ENCODE measurements at regions not wholly inside any gene's neighbourhood (a gene's known extent, or its start where the extent isn't known, plus 50 kb on each side); places are given as distances from the start of the nearest gene placed in this dataset.

DNA sequence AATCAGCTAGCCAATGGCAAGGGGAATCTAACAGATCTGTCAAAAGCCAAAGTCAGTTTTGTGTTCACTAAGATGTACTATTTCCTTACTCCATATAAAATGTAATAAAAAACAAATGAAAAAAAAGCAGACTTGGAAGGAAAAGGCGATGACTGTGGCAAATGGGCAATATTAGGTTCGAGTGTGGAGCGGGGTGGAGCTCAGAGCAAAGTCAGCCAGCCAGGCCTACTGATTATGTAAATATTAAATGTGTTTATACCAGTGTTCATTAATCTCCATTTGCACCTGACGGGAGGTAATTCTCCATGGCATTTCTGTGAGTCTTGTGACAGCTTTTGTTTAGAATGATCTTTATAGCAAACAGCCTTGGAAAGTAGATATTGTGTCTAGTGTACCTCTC is 96.2 kb upstream of the KCNMB2 start:
- Histone ChIP-seq H3K9me3 (ENCODE audit: low read length) (no peaks in the 10 kb centered on the region), H2AFZ (ENCODE audit: low read depth, low read length) (no peak overlapping the region), H3K27me3 (ENCODE audit: insufficient read depth, low read length) (no peaks in the 10 kb centered on the region), H3K4me1 (ENCODE audit: insufficient read depth, low read length) (peaks cover 2% of the 10 kb centered on the region), H3K4me3 (ENCODE audit: low read length) (no peak overlapping the region), H3K36me3 (ENCODE audit: insufficient read depth, low read length) (no peaks in the 10 kb centered on the region)

DNA sequence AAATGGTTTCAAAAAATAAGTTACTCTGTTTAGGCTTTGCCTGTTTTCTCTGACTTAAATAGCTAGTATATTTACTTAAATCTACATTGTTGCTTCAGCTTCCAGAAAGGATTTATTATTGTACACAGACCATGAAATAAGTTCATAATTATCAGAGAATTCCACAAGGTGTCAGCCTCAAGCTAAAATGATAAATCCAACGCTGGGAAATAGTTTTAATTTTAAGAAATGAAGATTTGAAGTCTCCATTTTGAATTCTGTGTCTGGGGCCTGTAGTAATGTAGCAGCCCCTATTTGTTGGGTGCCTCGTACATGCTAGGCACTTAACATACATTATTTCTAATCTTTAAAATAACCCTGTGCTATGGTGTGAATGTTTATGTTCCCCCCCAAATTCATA is 92.6 kb upstream of the KCNMB2 start:
- H3K4me3 ChIP-seq (ENCODE audit: low read length), result no peak overlapping the region
- peaks cover 2% of the 10 kb centered on the region for H3K4me1 ChIP-seq (ENCODE audit: insufficient read depth, low read length)

DNA sequence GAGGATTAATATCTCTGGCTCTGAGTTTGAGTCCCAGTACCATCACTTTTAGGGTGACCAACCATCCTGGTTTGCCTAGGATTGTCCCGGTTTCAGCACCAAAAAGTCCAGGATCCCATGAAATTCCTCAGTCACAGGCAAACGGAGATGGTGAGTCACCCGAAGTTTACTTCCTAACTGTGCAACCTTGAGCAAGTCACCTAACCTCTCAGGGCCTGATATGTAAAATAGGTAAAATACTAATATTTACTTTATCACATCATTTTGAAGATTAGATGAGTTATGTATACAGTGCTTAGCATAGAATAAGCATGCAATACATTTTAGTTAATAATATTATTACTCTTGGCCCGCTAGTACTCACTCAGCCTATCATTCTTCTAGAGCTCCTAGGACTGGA is 91.1 kb upstream of the KCNMB2 start:
- Histone ChIP-seq H3K4me1 (ENCODE audit: insufficient read depth, low read length) (no peaks in the 10 kb centered on the region), H3K9me3 (ENCODE audit: low read length) (no peaks in the 10 kb centered on the region), H2AFZ (ENCODE audit: low read depth, low read length) (no peak overlapping the region), H3K36me3 (ENCODE audit: insufficient read depth, low read length) (no peaks in the 10 kb centered on the region), H3K4me3 (ENCODE audit: low read length) (no peak overlapping the region), H3K27me3 (ENCODE audit: insufficient read depth, low read length) (no peaks in the 10 kb centered on the region)

More for the DNA sequence above, 92.6 kb upstream of the KCNMB2 start:
- Histone ChIP-seq H3K27me3 (ENCODE audit: insufficient read depth, low read length) (no peaks in the 10 kb centered on the region), H3K36me3 (ENCODE audit: insufficient read depth, low read length) (no peaks in the 10 kb centered on the region), H3K9me3 (ENCODE audit: low read length) (no peaks in the 10 kb centered on the region), H2AFZ (ENCODE audit: low read depth, low read length) (no peak overlapping the region)

DNA sequence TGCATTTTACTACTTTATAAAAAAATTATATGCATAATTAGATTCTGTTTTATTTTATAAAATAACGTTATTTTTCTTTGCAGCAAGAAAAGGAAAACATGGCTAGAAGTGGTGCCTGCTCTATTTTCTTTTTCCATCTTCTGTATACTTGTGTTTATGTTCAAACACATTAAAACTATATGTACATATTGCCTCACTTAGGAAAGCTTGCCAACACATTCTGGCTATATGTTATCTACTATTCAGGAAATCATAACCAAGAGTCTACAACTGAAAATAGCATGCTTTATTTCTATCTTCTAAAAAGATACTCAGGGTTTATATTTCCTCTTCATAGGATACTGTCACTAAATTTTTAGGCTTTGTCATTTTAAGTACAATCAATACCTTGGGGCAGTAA is 90.2 kb upstream of the KCNMB2 start:
- Histone ChIP-seq H3K4me1 (ENCODE audit: insufficient read depth, low read length) (no peaks in the 10 kb centered on the region), H3K36me3 (ENCODE audit: insufficient read depth, low read length) (no peaks in the 10 kb centered on the region), H3K9me3 (ENCODE audit: low read length) (no peaks in the 10 kb centered on the region), H3K4me3 (ENCODE audit: low read length) (no peak overlapping the region), H2AFZ (ENCODE audit: low read depth, low read length) (no peak overlapping the region), H3K27me3 (ENCODE audit: insufficient read depth, low read length) (no peaks in the 10 kb centered on the region)

DNA sequence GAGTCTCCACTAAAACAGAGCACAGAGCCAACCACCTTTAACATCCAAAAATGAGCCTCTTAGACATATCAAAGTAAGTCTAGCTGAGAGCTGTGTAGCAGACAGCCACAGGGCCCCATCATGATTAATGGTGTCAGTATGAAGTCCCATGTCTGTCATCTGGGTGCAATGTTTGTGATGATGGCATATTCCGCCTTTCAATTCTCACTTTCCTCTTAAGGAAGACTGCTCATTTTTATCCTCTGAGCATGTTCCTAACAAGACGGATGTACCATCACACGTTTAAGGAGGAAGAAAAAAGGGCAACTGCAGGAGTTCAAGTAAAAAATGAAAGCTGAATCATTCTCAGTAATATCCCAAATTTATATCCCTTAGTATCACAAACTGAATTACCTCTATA is 85.8 kb upstream of the KCNMB2 start:
- Histone ChIP-seq H3K4me3 (ENCODE audit: low read length) (no peak overlapping the region), H3K4me1 (ENCODE audit: insufficient read depth, low read length) (peaks cover 11% of the 10 kb centered on the region), H3K36me3 (ENCODE audit: insufficient read depth, low read length) (no peaks in the 10 kb centered on the region), H3K27me3 (ENCODE audit: insufficient read depth, low read length) (no peaks in the 10 kb centered on the region), H3K9me3 (ENCODE audit: low read length) (no peaks in the 10 kb centered on the region), H2AFZ (ENCODE audit: low read depth, low read length) (no peak overlapping the region)

DNA sequence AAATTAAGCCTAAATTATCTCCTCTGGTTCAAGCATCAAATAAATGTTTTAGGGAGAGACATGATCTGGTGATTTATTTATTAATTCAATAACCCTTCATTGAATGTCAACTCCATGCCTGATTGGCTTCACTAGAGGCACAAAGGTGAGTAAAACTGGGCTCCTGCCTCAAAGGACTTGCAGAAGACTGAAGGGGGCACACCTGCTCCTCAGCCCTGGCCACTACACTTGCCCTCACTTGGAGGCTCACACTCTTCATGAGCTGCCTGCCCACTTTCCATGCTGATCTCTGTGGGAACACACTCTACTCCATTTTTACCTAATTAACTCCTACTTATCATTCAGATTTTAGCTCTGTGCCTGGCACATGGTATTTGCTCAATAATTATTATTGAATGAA is 84.4 kb upstream of the KCNMB2 start:
- Histone ChIP-seq H2AFZ (ENCODE audit: low read depth, low read length) (no peak overlapping the region), H3K9me3 (ENCODE audit: low read length) (no peaks in the 10 kb centered on the region), H3K4me1 (ENCODE audit: insufficient read depth, low read length) (peaks cover 11% of the 10 kb centered on the region), H3K36me3 (ENCODE audit: insufficient read depth, low read length) (no peaks in the 10 kb centered on the region), H3K27me3 (ENCODE audit: insufficient read depth, low read length) (no peaks in the 10 kb centered on the region), H3K4me3 (ENCODE audit: low read length) (no peak overlapping the region)

DNA sequence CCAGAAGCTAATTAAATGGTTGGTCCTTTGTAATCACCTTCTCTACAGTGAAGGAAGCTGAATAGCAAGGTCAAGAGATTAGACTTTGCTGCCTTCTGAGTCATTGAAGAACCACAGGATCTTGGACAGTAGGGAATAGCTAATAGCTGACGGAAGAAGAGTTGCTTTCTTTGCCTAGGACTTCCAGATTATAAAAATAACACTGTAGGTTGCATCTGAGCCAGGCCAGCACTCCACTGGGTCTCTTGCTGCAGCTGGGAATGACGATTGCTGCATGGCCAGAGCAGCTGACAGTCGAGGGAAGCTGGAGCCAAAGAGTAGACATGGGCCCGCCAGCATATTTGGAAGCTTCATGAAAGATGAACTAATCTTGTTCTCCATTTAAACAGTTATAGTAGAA is 81.5 kb upstream of the KCNMB2 start:
- Histone ChIP-seq H3K27me3 (ENCODE audit: insufficient read depth, low read length) (no peaks in the 10 kb centered on the region), H3K9me3 (ENCODE audit: low read length) (no peaks in the 10 kb centered on the region), H3K4me1 (ENCODE audit: insufficient read depth, low read length) (peaks cover 11% of the 10 kb centered on the region)

DNA sequence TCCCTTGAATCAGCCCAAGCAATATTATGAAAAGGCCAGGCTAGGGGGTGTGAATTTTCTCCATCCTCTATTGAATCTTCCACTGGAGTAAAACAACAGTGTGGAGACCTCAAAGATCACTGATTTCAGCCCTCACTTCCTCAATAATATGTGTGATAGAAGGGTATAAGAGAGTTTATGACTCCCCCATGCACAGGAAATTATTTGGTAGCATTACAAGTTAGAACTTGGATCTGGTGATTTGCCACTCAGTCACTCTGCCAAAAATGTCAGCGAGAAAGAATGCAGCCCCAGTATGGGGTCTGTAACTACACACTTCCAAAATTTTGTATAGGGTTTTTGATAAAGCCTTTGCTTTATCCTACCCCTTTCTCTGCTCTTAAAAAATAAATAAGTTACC is 81.0 kb upstream of the KCNMB2 start:
- Histone ChIP-seq H3K4me3 (ENCODE audit: low read length) (no peak overlapping the region), H3K9me3 (ENCODE audit: low read length) (no peaks in the 10 kb centered on the region), H2AFZ (ENCODE audit: low read depth, low read length) (no peak overlapping the region), H3K36me3 (ENCODE audit: insufficient read depth, low read length) (no peaks in the 10 kb centered on the region), H3K27me3 (ENCODE audit: insufficient read depth, low read length) (no peaks in the 10 kb centered on the region), H3K4me1 (ENCODE audit: insufficient read depth, low read length) (peaks cover 11% of the 10 kb centered on the region)

More for the DNA sequence above, 81.5 kb upstream of the KCNMB2 start:
- no peak overlapping the region for H2AFZ ChIP-seq (ENCODE audit: low read depth, low read length)
- H3K4me3 ChIP-seq (ENCODE audit: low read length), result no peak overlapping the region
- H3K36me3 ChIP-seq (ENCODE audit: insufficient read depth, low read length), result no peaks in the 10 kb centered on the region

DNA sequence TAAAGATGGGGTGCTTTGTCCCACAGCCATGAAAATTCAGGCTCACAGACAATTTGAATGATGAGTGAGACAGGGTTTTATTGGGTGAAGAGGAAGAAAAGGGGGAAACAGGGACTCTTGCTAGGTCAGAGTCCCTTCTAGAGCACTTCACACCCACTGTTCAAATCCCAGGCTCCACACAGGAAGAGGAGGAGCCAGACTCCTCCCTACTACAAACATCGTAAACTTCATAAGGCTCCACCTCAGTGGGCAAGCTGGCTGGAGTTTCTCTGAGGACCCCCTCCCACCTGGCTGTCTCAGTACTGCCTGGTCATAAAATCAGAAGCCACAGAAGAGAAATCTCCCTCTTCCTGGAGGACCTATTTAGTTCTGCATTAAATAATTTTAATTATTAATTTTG is 80.3 kb upstream of the KCNMB2 start:
- H3K4me1 ChIP-seq (ENCODE audit: insufficient read depth, low read length), result peaks cover 11% of the 10 kb centered on the region
- H3K27me3 ChIP-seq (ENCODE audit: insufficient read depth, low read length), result no peaks in the 10 kb centered on the region
- H3K9me3 ChIP-seq (ENCODE audit: low read length), result no peaks in the 10 kb centered on the region
- H3K36me3 ChIP-seq (ENCODE audit: insufficient read depth, low read length), result no peaks in the 10 kb centered on the region
- no peak overlapping the region for H3K4me3 ChIP-seq (ENCODE audit: low read length)
- H2AFZ ChIP-seq (ENCODE audit: low read depth, low read length), result no peak overlapping the region

DNA sequence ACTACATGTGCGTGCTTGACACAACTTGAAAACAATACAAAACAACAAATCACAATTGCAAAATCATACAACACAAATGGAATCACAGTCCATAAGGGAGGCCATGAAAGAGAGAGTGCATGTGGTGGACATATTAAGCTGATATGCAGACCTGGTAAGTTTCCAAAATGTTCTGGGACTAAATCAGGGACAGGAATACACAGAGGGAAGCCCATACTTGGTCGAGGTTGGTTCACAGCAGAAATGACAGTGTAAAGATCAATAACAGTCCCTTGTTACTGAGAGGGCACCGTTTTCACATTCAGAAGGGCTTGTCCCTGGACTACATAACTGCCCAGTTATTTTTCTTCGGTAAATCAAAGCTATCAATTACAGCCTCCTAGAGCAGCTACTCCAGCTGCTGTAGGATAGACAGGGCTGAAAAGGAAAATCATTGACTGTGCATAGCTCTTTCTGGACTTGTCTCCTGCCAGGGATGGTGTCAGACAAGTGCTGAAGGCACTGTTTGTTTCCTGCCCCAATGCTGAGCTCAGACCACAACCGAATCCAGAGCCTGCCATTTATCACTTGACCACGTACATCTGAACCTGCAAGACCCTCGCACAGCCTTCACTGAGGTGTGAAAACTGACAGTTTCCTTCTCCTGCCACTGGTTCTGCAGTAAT is 79.5 kb upstream of the KCNMB2 start:
- no peak overlapping the region for H2AFZ ChIP-seq (ENCODE audit: low read depth, low read length)
- no peaks in the 10 kb centered on the region for H3K36me3 ChIP-seq (ENCODE audit: insufficient read depth, low read length)
- no peaks in the 10 kb centered on the region for H3K9me3 ChIP-seq (ENCODE audit: low read length)
- H3K4me3 ChIP-seq (ENCODE audit: low read length), result no peak overlapping the region
- H3K27me3 ChIP-seq (ENCODE audit: insufficient read depth, low read length), result no peaks in the 10 kb centered on the region
- peaks cover 11% of the 10 kb centered on the region for H3K4me1 ChIP-seq (ENCODE audit: insufficient read depth, low read length)

DNA sequence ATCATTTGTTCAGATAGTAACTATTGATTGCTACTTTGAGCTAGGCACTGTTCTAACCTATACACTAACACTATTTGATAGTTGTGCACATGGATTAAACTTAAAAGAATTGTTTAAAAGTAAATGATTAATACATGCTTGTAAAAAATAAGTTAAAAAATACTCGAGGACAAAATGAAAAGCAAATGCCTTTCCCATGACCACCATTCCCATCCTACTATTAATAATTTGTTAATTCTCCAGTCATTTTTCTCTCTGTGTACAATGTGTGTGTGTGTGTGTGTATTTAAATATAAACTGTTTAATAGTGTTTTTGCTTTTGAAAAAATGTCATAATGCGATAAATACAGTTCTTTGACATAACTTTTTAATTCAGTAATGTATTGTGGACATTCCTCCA is 78.7 kb upstream of the KCNMB2 start:
- H3K4me1 ChIP-seq (ENCODE audit: insufficient read depth, low read length), result peaks cover 11% of the 10 kb centered on the region
- no peaks in the 10 kb centered on the region for H3K27me3 ChIP-seq (ENCODE audit: insufficient read depth, low read length)
- H3K36me3 ChIP-seq (ENCODE audit: insufficient read depth, low read length), result no peaks in the 10 kb centered on the region
- no peak overlapping the region for H2AFZ ChIP-seq (ENCODE audit: low read depth, low read length)
- H3K4me3 ChIP-seq (ENCODE audit: low read length), result no peak overlapping the region
- H3K9me3 ChIP-seq (ENCODE audit: low read length), result no peaks in the 10 kb centered on the region

DNA sequence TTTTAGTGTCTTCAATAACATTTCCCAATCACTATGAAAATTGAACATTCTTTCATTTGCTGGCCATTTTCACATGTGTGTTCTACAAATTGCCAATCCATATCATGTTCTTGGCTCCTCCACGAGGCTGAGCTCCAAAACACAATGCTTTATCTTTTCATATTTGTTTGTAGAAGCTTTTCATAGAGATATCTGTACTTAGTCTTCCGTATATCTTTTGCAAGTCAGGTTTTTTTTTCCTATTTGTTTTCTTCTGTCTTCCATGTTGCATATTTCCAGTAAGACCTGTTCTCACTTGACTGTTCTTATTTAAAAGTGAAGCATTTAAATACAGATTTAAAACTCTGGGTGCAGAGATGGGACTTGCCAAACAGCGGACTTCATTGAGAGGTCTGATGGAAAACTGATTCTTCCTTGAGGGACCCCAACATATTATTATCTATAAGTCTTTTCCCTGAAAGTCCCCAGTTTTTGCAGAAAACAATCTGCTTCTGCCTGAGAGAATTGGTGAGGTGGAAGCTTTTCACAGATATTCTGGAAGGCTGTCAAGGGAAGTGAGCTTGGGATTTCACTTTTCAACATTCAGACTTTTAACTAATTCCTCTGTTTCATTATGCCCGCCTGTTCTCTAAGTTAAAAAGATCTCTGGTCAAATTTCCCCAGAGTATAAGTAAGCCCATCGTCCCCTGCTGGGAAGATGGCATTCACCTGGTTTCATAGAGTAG is 77.8 kb upstream of the KCNMB2 start:
- H3K27me3 ChIP-seq (ENCODE audit: insufficient read depth, low read length), result no peaks in the 10 kb centered on the region
- no peak overlapping the region for H2AFZ ChIP-seq (ENCODE audit: low read depth, low read length)
- peaks cover 11% of the 10 kb centered on the region for H3K4me1 ChIP-seq (ENCODE audit: insufficient read depth, low read length)
- no peaks in the 10 kb centered on the region for H3K36me3 ChIP-seq (ENCODE audit: insufficient read depth, low read length)
- H3K9me3 ChIP-seq (ENCODE audit: low read length), result no peaks in the 10 kb centered on the region
- H3K4me3 ChIP-seq (ENCODE audit: low read length), result no peak overlapping the region

DNA sequence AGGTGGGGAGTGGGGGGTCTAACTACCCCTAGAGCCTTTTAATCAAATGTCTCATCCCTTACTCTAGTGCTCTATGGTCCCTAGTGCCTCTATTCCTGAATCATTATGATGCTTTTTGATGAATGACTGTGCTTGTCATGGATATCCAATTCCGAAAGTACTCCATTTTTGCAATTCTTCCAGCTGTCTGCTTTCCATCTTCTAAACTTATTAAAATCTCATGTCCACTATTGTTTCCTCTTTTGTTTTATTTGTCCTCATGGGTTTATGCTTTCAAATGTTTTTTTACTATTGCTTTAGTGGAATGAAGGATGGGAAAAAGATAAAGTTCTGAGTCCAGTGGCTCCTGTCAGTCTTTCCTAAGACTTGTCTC is 77.2 kb upstream of the KCNMB2 start:
- no peak overlapping the region for H3K4me3 ChIP-seq (ENCODE audit: low read length)
- no peaks in the 10 kb centered on the region for H3K36me3 ChIP-seq (ENCODE audit: insufficient read depth, low read length)
- H2AFZ ChIP-seq (ENCODE audit: low read depth, low read length), result no peak overlapping the region
- H3K9me3 ChIP-seq (ENCODE audit: low read length), result no peaks in the 10 kb centered on the region
- H3K27me3 ChIP-seq (ENCODE audit: insufficient read depth, low read length), result no peaks in the 10 kb centered on the region
- peaks cover 11% of the 10 kb centered on the region for H3K4me1 ChIP-seq (ENCODE audit: insufficient read depth, low read length)

All from neuron (in vitro differentiated cells).